ENCODE measurements at regions not wholly inside any gene's neighbourhood (a gene's known extent, or its start where the extent isn't known, plus 50 kb on each side); places are given as distances from the start of the nearest gene placed in this dataset.

- ChIA-PET CTCF (interaction anchor here (0.6 kb wide), 1 partner anchor 25 kb away, joined by 4 read pairs; no protein-coding TSS in a partner anchor), POLR2A (interaction anchor here (0.5 kb wide), 1 partner anchor 560 kb away, joined by 3 read pairs; no protein-coding TSS in a partner anchor)
- H3K27ac ChIP-seq (ENCODE audit: extremely low read depth, low read depth, low read length): no peak overlapping the region
- H3K9me3 ChIP-seq (ENCODE audit: control insufficient read depth, insufficient read depth, low read depth, low read length): no peaks in the 10 kb centered on the region
- no peak overlapping the region for H3K4me3 ChIP-seq (ENCODE audit: low read depth, low read length)
- TF ChIP-seq ZNF544 (tag by site-specific recombination; IDR thresholded peaks at IDR 0.05) (no peak), ZNF24 (tag by site-specific recombination; IDR thresholded peaks at IDR 0.05) (no peak), TCF7L2 (IDR thresholded peaks at IDR 0.05; ENCODE audit: borderline replicate concordance, low read depth, low read length) (no peak), ZNF707 (tag by site-specific recombination; IDR thresholded peaks at IDR 0.05) (no peak), PRDM1 (tag by site-specific recombination; IDR thresholded peaks at IDR 0.05) (no peak), PRDM6 (tag by site-specific recombination; IDR thresholded peaks at IDR 0.05) (no peak), SP7 (tag by site-specific recombination; IDR thresholded peaks at IDR 0.05) (no peak), ZNF18 (tag by site-specific recombination; IDR thresholded peaks at IDR 0.05) (no peak)
- H3K36me3 ChIP-seq (ENCODE audit: control insufficient read depth in 2 of 2, insufficient read depth in 1 of 2, low read length in 2 of 2): no peaks in the 10 kb centered on the region
- H3K4me1 ChIP-seq (ENCODE audit: control insufficient read depth, insufficient read depth, low read length): no peaks in the 10 kb centered on the region
Observed at GRCh38 chr14:76597387-76597786, 163.9 kb upstream of the VASH1 start.

- TF ChIP-seq HIC1 (tag by site-specific recombination; IDR thresholded peaks at IDR 0.05): no peak
- TF ChIP-seq REST (tag by site-specific recombination; IDR thresholded peaks at IDR 0.05): no peak
- no peak for TF ChIP-seq OSR2 (tag by site-specific recombination; IDR thresholded peaks at IDR 0.05)
- no peaks in the 10 kb centered on the region for H3K9me3 ChIP-seq (ENCODE audit: control insufficient read depth, insufficient read depth, low read depth, low read length)
- no peaks in the 10 kb centered on the region for H3K36me3 ChIP-seq (ENCODE audit: control insufficient read depth in 2 of 2, insufficient read depth in 1 of 2, low read length in 2 of 2)
- H3K27ac ChIP-seq (ENCODE audit: extremely low read depth, low read depth, low read length): no peak overlapping the region
- ChIA-PET POLR2A (no interaction called here), CTCF (no interaction called here)
- no peaks in the 10 kb centered on the region for H3K4me1 ChIP-seq (ENCODE audit: control insufficient read depth, insufficient read depth, low read length)
- H3K4me3 ChIP-seq (ENCODE audit: low read depth, low read length): no peak overlapping the region
Observed at GRCh38 chr14:76599141-76599540, 162.1 kb upstream of the VASH1 start.

- CTCF ChIA-PET: no interaction called here
- no peak overlapping the region for H3K4me3 ChIP-seq (ENCODE audit: low read depth, low read length)
- no peak overlapping the region for H3K27ac ChIP-seq (ENCODE audit: extremely low read depth, low read depth, low read length)
- H3K36me3 ChIP-seq (ENCODE audit: control insufficient read depth in 2 of 2, insufficient read depth in 1 of 2, low read length in 2 of 2): no peaks in the 10 kb centered on the region
- no peaks in the 10 kb centered on the region for H3K9me3 ChIP-seq (ENCODE audit: control insufficient read depth, insufficient read depth, low read depth, low read length)
- POLR2A ChIA-PET: no interaction called here
- TF ChIP-seq ZNF140 (tag by site-specific recombination; IDR thresholded peaks at IDR 0.05): no peak
- no peak for TF ChIP-seq ZBTB48 (tag by site-specific recombination; IDR thresholded peaks at IDR 0.05)
- no peak for TF ChIP-seq ZBTB10 (tag by site-specific recombination; IDR thresholded peaks at IDR 0.05)
- TF ChIP-seq ZSCAN16 (tag by site-specific recombination; IDR thresholded peaks at IDR 0.05): no peak
- TF ChIP-seq KLF1 (tag by site-specific recombination; IDR thresholded peaks at IDR 0.05): no peak
- no peak for TF ChIP-seq ZNF707 (tag by site-specific recombination; IDR thresholded peaks at IDR 0.05)
- H3K4me1 ChIP-seq (ENCODE audit: control insufficient read depth, insufficient read depth, low read length): no peaks in the 10 kb centered on the region
Observed at GRCh38 chr14:76599559-76600287, 161.5 kb upstream of the VASH1 start.
